HFF-Myc (cell line): ENCODE measurements at regions not wholly inside any gene's neighbourhood (a gene's known extent, or its start where the extent isn't known, plus 50 kb on each side); places are given as distances from the start of the nearest gene placed in this dataset.

Experiments
- DNase-seq: peaks from one replicate; pipeline ENCODE4 v3.0.0-alpha.2; 2011; ENCODE audit warnings: low read depth; ENCODE audit errors: extremely low read depth
- H3K4me3 ChIP-seq: replicated peaks from 2 replicates; pipeline ENCODE4 v1.5.1; 2011; ENCODE audit warnings: low read depth, mild to moderate bottlenecking, control low read depth, low read length
- TF ChIP-seq, protein P1 (sequence below): IDR thresholded peaks from 2 replicates; pipeline ENCODE4 v1.5.1; 2012; ENCODE audit warnings: mild to moderate bottlenecking, low read depth, low read length, control low read depth; ENCODE audit errors: missing control alignments

DNA sequence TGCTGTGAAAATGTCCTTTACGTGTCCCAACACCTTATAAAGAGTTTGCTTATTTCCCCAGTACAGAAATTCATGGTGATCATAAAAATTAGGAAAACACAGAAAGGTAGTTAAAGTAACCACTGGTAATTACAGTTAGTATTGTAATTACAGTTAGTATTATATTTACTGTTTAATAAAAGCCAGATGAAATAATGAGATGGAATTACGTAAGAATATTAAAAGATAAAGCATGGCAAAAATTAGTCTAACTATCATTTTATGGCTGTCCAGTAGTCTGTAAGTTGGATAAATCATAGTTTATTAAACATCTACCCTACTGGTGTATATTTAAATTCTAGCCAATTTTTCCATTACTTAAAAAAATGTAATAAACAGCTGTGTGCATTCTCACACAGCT, 638.8 kb downstream of the ACTR3B start:
- DNase-seq: no peak

GRCh38 chr7:153398789-153399553, 639.4 kb downstream of the ACTR3B start:
- DNase-seq: no peak
- TF ChIP-seq, protein P1, sequence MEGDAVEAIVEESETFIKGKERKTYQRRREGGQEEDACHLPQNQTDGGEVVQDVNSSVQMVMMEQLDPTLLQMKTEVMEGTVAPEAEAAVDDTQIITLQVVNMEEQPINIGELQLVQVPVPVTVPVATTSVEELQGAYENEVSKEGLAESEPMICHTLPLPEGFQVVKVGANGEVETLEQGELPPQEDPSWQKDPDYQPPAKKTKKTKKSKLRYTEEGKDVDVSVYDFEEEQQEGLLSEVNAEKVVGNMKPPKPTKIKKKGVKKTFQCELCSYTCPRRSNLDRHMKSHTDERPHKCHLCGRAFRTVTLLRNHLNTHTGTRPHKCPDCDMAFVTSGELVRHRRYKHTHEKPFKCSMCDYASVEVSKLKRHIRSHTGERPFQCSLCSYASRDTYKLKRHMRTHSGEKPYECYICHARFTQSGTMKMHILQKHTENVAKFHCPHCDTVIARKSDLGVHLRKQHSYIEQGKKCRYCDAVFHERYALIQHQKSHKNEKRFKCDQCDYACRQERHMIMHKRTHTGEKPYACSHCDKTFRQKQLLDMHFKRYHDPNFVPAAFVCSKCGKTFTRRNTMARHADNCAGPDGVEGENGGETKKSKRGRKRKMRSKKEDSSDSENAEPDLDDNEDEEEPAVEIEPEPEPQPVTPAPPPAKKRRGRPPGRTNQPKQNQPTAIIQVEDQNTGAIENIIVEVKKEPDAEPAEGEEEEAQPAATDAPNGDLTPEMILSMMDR: no peak
- H3K4me3 ChIP-seq: no peak overlapping the region

More for the DNA sequence above, 638.8 kb downstream of the ACTR3B start:
- H3K4me3 ChIP-seq: no peak overlapping the region
- TF ChIP-seq, protein P1: no peak

DNA sequence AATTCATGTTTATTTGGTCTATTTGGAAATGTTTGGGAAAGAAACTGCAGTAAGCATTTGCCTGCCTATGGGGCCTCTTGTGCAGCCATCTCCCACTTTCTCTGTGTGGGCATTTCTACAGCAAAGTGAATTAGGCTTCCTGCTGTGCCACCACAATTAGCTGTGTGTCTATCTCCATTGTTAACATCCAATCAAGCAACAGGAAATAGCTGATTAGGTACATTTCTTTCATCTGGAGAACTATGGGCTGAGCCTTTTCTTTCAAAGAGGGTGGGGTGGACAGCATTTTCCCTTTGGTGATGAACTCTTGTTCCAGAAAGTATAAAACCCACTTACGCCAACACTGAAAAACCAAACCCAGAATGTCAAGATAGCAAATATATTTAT, 640.0 kb downstream of the ACTR3B start:
- H3K4me3 ChIP-seq: no peak overlapping the region
- no peak for DNase-seq
- TF ChIP-seq, protein P1: no peak

DNA sequence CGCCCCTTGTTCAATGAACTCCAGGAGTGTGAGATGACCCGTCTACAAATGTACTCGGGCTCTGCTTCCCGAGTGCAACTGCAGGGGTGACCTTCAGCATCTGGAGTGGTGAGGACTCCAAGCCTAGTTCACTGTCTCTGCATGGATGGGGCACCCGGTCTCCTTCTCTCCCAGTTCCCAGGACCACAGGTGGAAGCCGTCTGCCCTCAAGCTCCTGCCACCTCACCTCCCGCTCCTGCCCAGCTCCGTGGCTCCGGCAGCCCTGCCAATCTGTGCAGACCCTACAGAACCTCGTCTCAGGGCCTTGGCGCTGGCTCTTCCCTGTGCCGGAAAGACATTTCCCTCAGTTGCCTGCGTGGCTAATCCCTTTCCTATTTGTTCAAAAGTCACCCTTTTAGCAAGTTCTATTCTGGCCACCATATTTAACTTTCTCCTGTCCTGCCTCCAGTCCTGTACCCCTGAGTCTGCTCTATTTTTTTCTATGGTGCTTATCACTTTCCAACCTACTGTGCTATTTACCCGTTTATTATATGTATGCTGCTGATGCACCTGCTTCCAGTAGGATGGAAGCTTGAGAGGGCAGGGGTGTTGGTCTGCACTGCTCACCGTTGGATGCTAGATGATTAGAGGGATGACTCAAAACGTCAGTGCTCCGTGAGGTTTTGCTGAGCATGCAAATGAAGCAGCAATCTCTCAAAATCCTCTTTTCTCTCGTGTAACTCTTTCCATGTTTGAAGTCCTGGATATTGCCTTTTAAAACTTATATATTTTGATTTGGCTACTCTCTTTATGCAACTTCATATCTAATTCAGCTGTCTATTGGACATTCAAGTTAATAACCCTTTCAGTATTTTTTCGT, 641.4 kb downstream of the ACTR3B start:
- H3K4me3 ChIP-seq: no peak overlapping the region
- DNase-seq: no peak
- TF ChIP-seq, protein P1: no peak

DNA sequence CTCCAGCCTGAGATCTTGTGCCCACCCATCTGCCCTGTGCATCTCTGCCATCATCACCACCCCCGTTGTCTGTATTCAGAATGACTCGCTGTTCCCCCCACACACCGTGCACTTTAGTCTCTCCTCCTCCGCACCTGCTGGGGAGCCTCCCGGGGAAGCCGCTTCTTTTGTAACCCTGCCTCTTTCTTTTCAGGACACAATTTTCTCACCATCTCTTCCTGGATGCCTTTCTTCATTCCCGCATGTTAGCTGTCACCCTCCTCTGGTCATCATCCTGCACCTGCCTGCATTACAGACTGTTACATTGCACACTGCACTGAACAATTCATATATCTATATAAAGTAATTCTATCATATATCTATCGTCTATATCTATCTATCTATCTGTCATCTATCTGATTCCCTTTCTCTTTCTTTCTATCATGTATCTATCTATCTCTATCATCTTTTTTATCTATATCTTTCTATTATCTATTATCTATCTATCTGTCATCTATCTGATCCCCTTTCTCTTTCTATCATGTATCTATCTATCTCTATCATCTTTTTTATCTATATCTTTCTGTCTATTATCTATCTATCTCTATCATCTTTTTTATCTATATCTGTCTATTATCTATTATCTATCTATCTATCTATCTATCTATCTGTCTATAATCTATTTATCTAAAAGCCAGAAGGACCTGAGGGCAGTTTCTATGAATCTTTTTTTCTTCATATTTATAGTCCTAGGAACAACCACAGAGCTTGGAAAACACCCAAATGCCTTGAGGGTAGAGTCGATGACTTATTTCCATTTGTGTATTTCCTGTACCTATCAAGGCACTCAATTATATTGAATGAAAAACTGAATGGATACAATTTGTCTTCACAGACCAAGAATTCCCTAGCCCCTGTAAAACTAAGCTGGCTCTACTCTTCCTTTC, 642.5 kb downstream of the ACTR3B start:
- H3K4me3 ChIP-seq: no peak overlapping the region
- DNase-seq: no peak
- TF ChIP-seq, protein P1: no peak
